GM12865 (cell line): ENCODE measurements at regions not wholly inside any gene's neighbourhood (a gene's known extent, or its start where the extent isn't known, plus 50 kb on each side); places are given as distances from the start of the nearest gene placed in this dataset.

Experiments
- DNase-seq: peaks from one replicate; pipeline ENCODE4 v3.0.0; 2010; ENCODE audit warnings: low read depth
- H3K4me3 ChIP-seq: 2 replicates; pipeline ENCODE4 v1.5.1; 2011; ENCODE audit warnings: mild to moderate bottlenecking, low read depth, low read length, control low read depth
- TF ChIP-seq, protein P1 (sequence below): IDR thresholded peaks from 2 replicates; pipeline ENCODE4 v1.5.1; 2011; ENCODE audit warnings: low read length, control low read depth, low read depth, inconsistent platforms; ENCODE audit not compliant: insufficient read depth; ENCODE audit errors: missing control alignments

DNA sequence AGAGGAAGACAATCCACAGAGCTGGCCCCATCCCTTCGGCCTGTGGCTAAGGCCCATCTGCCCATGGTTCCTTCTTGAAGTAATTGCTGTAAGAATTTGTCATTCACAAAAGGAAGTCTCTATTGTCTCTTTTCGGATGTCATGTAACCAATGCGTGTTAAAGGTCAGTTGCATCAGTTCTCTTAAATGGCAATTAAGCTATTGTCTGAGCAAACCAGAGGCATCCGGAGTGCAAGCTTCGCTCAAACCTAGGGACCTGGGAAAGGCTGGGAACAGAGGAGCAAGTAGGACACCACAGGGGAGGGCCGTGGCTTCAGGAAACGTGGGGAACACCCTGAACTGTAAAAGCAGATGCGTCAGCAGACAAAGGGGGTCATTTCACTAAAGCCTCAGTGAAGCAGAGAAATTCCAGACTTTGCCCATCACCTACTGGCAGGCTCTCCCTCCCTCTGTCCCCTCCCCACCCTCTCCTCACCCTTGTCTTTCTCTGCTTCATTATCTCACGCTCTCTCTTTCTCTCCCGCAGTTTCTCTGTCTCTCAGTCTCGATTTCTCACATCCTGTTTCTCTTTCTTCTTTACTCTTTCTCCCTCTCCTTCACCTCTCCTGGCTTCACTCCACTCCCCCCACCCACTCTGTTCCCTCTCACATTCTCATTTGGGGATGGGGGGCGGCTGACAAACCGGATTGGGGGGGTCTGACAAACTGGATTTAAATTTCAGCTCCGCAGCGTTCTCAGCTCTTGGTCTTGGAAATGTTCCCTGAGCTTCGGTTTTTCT lies 204.6 kb upstream of the TNP1 start:
- DNase-seq: peak; percentile 15
- TF ChIP-seq, protein P1, sequence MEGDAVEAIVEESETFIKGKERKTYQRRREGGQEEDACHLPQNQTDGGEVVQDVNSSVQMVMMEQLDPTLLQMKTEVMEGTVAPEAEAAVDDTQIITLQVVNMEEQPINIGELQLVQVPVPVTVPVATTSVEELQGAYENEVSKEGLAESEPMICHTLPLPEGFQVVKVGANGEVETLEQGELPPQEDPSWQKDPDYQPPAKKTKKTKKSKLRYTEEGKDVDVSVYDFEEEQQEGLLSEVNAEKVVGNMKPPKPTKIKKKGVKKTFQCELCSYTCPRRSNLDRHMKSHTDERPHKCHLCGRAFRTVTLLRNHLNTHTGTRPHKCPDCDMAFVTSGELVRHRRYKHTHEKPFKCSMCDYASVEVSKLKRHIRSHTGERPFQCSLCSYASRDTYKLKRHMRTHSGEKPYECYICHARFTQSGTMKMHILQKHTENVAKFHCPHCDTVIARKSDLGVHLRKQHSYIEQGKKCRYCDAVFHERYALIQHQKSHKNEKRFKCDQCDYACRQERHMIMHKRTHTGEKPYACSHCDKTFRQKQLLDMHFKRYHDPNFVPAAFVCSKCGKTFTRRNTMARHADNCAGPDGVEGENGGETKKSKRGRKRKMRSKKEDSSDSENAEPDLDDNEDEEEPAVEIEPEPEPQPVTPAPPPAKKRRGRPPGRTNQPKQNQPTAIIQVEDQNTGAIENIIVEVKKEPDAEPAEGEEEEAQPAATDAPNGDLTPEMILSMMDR: no peak
- no peak overlapping the region for H3K4me3 ChIP-seq

DNA sequence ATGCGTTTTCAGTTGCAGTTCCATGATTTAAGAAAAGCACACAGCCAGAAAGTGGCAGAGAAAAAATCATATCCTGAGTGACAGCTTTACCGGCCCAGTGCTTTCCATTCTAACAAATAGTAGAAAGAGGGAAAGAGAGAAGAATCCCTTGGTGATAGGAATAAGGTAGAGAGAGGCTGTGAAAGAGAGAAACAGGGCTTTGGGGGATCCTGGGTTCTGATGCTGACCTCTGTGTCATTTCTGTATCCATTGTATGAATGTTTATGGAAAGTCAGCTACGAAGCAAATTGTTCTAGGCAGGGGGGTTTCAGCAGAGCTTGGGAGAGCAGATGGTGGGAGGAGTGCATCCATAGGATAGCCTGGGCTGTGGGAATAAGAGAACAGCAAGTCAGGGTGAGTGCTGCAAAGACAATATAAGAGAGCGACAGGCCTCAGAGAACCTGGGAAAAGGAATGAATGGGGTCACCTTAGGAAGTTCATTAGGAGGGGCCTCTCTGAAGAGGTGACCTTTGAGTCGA lies 203.4 kb upstream of the TNP1 start:
- H3K4me3 ChIP-seq: no peak overlapping the region
- TF ChIP-seq, protein P1: no peak
- DNase-seq: no peak

DNA sequence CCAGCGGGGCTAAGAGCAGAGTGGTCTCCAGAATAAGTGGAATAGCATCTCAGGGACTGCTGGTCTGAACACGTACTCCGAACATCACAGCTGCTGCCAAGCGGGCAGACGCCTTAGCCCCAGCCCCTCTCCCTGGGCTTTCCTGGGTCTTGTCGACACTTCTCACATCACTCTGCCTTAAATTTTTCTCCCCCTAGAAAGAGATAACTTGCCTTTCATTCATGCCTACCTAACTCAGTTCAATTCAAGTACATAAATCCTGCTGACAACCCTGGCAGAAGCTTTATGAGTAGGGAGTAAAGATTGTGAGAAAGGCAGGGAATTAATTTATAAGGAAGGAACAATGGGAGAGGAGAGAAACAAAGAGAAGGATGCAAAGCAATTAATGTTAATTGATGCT lies 202.9 kb upstream of the TNP1 start:
- no peak for DNase-seq
- H3K4me3 ChIP-seq: no peak overlapping the region
- TF ChIP-seq, protein P1: no peak

DNA sequence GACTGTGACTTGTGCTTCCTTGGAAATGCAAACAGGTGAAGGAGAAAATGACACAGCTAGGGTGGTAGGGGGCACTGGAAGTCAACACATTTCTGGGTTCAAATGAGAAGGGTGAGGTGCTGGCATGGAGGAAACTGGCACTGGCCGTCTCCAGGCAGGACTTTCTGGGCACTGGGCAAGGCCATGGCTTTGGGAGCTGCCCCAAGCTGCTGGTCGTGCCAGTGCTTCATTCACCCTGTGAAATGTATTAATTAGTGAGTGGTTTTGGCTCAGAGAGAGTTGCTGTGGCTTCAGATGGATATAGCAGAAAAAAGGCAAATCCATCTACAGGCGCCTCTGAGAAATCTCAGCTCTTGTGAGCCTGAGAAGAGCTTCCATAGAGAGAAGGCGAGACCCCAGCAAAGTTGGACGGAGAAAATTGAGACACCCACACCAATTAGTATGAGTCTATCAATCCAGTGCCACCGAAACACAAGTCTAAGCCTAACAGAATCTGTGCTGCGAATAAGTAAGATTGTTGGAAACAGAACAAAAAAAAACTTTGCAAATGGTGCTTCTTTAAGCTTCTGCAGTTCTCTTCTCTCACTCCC lies 202.1 kb upstream of the TNP1 start:
- DNase-seq: no peak
- TF ChIP-seq, protein P1: no peak
- no peak overlapping the region for H3K4me3 ChIP-seq

DNA sequence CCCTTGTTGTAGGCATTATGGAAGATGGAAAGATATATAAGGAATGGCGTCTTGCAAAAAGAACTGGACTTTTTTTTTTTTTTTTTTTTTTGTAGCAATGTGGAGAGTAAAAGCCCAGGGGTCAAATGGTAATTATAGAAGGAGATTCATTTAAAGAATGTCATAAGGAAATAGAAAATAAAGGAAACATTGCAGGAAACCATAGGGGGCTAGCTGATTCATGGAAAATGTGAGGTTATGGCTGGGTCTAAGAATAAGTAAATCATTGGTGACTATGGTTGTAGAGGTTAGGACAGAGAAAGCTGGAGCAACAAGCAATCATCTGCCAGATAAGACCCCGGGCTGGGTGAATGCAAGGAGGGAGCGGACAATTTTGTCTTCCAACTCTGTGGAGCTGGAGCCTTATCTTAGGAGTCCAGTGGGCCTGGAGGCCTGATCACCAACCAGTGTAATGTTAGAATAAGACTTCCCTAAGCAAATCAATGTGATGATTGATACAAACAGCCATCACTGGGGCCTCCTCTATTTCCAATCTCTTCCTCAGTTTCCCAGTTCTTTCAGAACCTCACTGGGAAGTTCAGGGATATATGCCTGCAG lies 201.2 kb upstream of the TNP1 start:
- TF ChIP-seq, protein P1: no peak
- DNase-seq: no peak

DNA sequence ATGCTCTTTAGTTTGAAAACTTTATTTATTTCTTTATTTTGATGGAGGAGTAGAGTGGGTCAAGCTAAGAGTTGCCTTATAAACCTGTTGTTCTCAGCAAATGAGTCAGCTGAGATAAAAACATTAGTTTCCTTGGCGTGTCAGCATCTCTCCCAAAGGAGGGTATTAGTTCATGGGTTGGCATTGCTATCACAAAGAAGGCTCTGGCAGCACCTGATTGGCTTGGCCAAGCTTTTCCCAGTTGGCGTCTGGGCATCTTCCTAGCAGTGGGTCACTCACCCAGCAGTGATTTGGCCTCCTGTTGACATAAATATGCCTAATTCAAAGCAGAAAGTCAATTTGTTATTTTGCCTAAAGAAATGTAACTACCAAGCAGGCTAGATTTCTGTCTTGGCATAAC lies 200.7 kb upstream of the TNP1 start:
- no peak overlapping the region for H3K4me3 ChIP-seq
- DNase-seq: no peak
- TF ChIP-seq, protein P1: no peak

More for the DNA sequence above, 201.2 kb upstream of the TNP1 start:
- H3K4me3 ChIP-seq: no peak overlapping the region
